ENCODE measurements at regions not wholly inside any gene's neighbourhood (a gene's known extent, or its start where the extent isn't known, plus 50 kb on each side); places are given as distances from the start of the nearest gene placed in this dataset.

DNA sequence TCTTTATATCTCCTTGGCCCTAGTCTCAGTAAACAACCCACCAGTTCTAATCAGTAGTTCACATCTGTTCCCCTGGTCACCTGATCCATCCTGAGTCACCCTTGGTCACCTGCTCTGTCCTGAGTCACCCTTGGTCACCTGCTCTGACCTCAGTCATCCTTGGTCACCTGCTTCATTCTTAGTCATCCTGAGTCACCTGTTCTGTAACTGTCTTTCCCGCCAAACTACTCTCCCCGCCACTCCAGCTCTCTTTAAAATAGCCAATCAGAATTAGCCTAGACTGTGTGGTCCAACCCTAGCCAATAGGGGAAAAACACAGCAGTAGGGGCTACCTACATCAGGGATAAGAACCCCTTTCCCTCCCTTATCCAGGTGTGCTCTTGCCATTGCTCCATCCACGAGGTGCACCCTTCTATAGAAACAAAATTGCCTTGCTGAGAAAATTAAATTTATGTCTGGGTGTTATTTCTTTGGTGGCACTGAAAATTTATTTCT is 245.4 kb upstream of the DIO3 start:
- H4K20me1 ChIP-seq (ENCODE audit: insufficient read depth): no peaks in the 10 kb centered on the region
- no peak overlapping the region for H3K4me2 ChIP-seq
- no peaks in the 10 kb centered on the region for H3K27me3 ChIP-seq (ENCODE audit: insufficient read depth, low read depth)
- no peak overlapping the region for H3K27ac ChIP-seq
- no peak overlapping the region for H3K4me3 ChIP-seq (IDR thresholded peaks at IDR 0.05; ENCODE audit: insufficient read depth, low read depth, low read length)
- no peaks in the 10 kb centered on the region for H3K4me1 ChIP-seq (ENCODE audit: low read depth, poor library complexity, severe bottlenecking)
- H3K9ac ChIP-seq: no peak overlapping the region
- no peaks in the 10 kb centered on the region for H3K36me3 ChIP-seq (ENCODE audit: insufficient read depth)
- no peaks in the 10 kb centered on the region for H3K79me2 ChIP-seq (ENCODE audit: insufficient read depth, low read depth)
- TF ChIP-seq, protein P1, sequence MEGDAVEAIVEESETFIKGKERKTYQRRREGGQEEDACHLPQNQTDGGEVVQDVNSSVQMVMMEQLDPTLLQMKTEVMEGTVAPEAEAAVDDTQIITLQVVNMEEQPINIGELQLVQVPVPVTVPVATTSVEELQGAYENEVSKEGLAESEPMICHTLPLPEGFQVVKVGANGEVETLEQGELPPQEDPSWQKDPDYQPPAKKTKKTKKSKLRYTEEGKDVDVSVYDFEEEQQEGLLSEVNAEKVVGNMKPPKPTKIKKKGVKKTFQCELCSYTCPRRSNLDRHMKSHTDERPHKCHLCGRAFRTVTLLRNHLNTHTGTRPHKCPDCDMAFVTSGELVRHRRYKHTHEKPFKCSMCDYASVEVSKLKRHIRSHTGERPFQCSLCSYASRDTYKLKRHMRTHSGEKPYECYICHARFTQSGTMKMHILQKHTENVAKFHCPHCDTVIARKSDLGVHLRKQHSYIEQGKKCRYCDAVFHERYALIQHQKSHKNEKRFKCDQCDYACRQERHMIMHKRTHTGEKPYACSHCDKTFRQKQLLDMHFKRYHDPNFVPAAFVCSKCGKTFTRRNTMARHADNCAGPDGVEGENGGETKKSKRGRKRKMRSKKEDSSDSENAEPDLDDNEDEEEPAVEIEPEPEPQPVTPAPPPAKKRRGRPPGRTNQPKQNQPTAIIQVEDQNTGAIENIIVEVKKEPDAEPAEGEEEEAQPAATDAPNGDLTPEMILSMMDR (conservative IDR thresholded peaks at IDR 0.05; ENCODE audit: low read depth, low read length): no peak
- H2AFZ ChIP-seq (ENCODE audit: low read depth): no peak overlapping the region

DNA sequence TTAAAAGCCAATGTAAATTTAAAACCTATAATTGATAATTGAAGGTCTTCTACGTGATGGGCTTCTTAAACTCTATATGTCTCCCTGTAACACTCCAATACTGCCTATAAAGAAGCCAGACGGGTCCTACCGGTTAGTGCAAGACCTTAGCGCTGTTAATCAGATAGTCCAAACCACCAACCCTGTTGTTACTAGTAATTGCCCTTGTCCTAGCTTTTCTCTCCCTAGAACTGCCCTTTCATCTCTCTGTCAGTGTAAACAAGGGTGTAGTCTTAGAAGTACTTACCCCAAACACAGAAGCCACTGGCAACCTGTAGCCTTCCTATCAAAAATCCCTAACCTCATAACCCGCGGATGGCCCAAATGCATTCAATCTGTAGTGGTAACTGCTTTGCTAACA is 243.0 kb upstream of the DIO3 start:
- H3K79me2 ChIP-seq (ENCODE audit: insufficient read depth, low read depth): no peaks in the 10 kb centered on the region
- H3K9ac ChIP-seq: no peak overlapping the region
- no peaks in the 10 kb centered on the region for H3K36me3 ChIP-seq (ENCODE audit: insufficient read depth)
- H4K20me1 ChIP-seq (ENCODE audit: insufficient read depth): no peaks in the 10 kb centered on the region
- H3K4me1 ChIP-seq (ENCODE audit: low read depth, poor library complexity, severe bottlenecking): no peaks in the 10 kb centered on the region
- no peak overlapping the region for H3K4me3 ChIP-seq (IDR thresholded peaks at IDR 0.05; ENCODE audit: insufficient read depth, low read depth, low read length)
- TF ChIP-seq, protein P1 (conservative IDR thresholded peaks at IDR 0.05; ENCODE audit: low read depth, low read length): no peak
- no peak overlapping the region for H3K4me2 ChIP-seq
- H2AFZ ChIP-seq (ENCODE audit: low read depth): no peak overlapping the region
- no peak overlapping the region for H3K27ac ChIP-seq
- H3K27me3 ChIP-seq (ENCODE audit: insufficient read depth, low read depth): no peaks in the 10 kb centered on the region

DNA sequence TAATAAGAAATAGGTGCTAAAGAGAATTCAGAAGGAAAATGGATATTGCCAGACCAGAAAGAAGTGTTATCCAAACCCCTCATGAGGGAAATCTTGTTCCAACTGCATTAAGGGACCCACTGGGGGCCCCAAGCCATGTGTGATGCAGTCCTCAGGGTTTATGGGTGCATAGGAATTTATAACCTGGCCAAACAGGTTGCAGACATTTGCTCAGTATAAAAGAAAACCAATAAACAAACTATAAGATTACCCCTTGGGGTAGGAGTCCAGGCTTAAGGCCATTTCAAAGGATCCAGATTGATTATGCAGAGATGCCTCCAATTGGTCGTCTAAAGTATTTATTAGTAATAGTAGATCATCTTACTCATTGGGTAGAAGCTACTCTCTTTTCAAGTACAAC is 240.9 kb upstream of the DIO3 start:
- H3K27ac ChIP-seq: no peak overlapping the region
- TF ChIP-seq, protein P1 (conservative IDR thresholded peaks at IDR 0.05; ENCODE audit: low read depth, low read length): no peak
- no peaks in the 10 kb centered on the region for H3K27me3 ChIP-seq (ENCODE audit: insufficient read depth, low read depth)
- H4K20me1 ChIP-seq (ENCODE audit: insufficient read depth): no peaks in the 10 kb centered on the region
- H3K9ac ChIP-seq: no peak overlapping the region
- H3K36me3 ChIP-seq (ENCODE audit: insufficient read depth): no peaks in the 10 kb centered on the region
- H3K4me2 ChIP-seq: no peak overlapping the region
- no peak overlapping the region for H3K4me3 ChIP-seq (IDR thresholded peaks at IDR 0.05; ENCODE audit: insufficient read depth, low read depth, low read length)
- H3K4me1 ChIP-seq (ENCODE audit: low read depth, poor library complexity, severe bottlenecking): no peaks in the 10 kb centered on the region
- no peak overlapping the region for H2AFZ ChIP-seq (ENCODE audit: low read depth)
- no peaks in the 10 kb centered on the region for H3K79me2 ChIP-seq (ENCODE audit: insufficient read depth, low read depth)

DNA sequence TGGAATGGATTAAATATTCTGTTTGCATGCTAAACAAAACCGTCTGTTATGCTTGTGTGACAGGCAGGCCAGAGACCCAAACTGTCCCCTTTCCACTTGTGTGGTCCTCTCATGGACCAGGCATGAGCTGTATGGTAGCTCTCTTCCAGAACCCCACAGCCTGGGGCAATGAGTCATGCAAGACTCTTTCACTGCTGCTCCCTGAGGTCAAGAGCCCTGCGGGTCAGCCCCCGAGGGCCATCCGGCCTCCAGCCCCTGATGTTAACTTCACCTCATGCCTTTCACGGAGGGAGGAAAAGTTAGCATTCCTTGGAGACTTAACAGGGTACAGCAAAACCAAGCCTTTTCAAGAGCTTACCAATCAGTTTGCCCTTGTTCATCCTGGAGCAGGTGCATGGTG is 239.1 kb upstream of the DIO3 start:
- Histone ChIP-seq H3K9ac (no peak overlapping the region), H2AFZ (ENCODE audit: low read depth) (no peak overlapping the region), H3K4me2 (no peak overlapping the region), H3K36me3 (ENCODE audit: insufficient read depth) (no peaks in the 10 kb centered on the region), H3K4me3 (IDR thresholded peaks at IDR 0.05; ENCODE audit: insufficient read depth, low read depth, low read length) (no peak overlapping the region), H3K27me3 (ENCODE audit: insufficient read depth, low read depth) (no peaks in the 10 kb centered on the region), H4K20me1 (ENCODE audit: insufficient read depth) (no peaks in the 10 kb centered on the region), H3K79me2 (ENCODE audit: insufficient read depth, low read depth) (no peaks in the 10 kb centered on the region), H3K4me1 (ENCODE audit: low read depth, poor library complexity, severe bottlenecking) (no peaks in the 10 kb centered on the region), H3K27ac (no peak overlapping the region)
- TF ChIP-seq, protein P1 (conservative IDR thresholded peaks at IDR 0.05; ENCODE audit: low read depth, low read length): no peak
